Heart right ventricle (tissue), 16 donors: ENCODE measurements at regions not wholly inside any gene's neighbourhood (a gene's known extent, or its start where the extent isn't known, plus 50 kb on each side); places are given as distances from the start of the nearest gene placed in this dataset.

Experiments used
- ATAC-seq, 8 donors: fragments of 200-7000 bp; cut with Tn5 transposase; one replicate each; pipeline ENCODE4 v1.9.1; 2020; ENCODE audit warnings: mild to moderate bottlenecking in 8 of 8, moderate library complexity in 8 of 8, moderate number of reproducible peaks in 1 of 8
- DNase-seq, 2 donors: peaks; one replicate each; pipeline ENCODE4 v3.0.0-alpha.2; 2020
- H3K27ac ChIP-seq, 10 donors: fragments of 200-600 bp; sonication (generic) in 2 of 10; one replicate each; pipeline versions ENCODE4 v1.5.0 to v1.8.0; 2020 to 2022; ENCODE audit warnings: mild to moderate bottlenecking in 3 of 10
- H3K27me3 ChIP-seq, 7 donors: fragments of 200-600 bp; one replicate each; pipeline ENCODE4 v1.8.0; 2021 to 2022; ENCODE audit warnings: mild to moderate bottlenecking in 2 of 7
- H3K36me3 ChIP-seq, 9 donors: fragments of 200-600 bp; sonication (generic) in 1 of 9; one replicate each; pipeline versions ENCODE4 v1.5.0 to v1.8.0; 2020 to 2022; ENCODE audit warnings: mild to moderate bottlenecking in 2 of 9
- H3K4me1 ChIP-seq, 9 donors: fragments of 200-600 bp; sonication (generic) in 1 of 9; one replicate each; pipeline versions ENCODE4 v1.5.0 to v1.8.0; 2020 to 2022; ENCODE audit warnings: mild to moderate bottlenecking in 4 of 9
- H3K4me3 ChIP-seq, 10 donors: fragments of 200-600 bp; sonication (generic) in 2 of 10; one replicate each; pipeline versions ENCODE4 v1.5.0 to v1.8.0; 2020 to 2022; ENCODE audit warnings: mild to moderate bottlenecking in 7 of 10, moderate library complexity in 2 of 10
- H3K9me3 ChIP-seq, 11 donors: fragments of 200-600 bp in 10 of 11; sonication (generic) in 2 of 11; one replicate each; pipeline versions ENCODE4 v1.5.0 to v1.8.0; 2013 to 2022; ENCODE audit warnings: mild to moderate bottlenecking in 2 of 11, control low read depth in 1 of 11, moderate library complexity in 1 of 11
- CTCF ChIP-seq, 9 donors: fragments of 200-600 bp; sonication (generic) in 2 of 9; IDR thresholded peaks; one replicate each; pipeline versions ENCODE4 v1.5.0 to v1.8.0; 2021 to 2022; ENCODE audit warnings: antibody characterized with exemption in 9 of 9, mild to moderate bottlenecking in 5 of 9, moderate library complexity in 1 of 9
- WGBS, 2 donors: extraction: QIAGEN DNeasy Blood & Tissue Kit; methylation state at CpG; one replicate each; pipeline ENCODE4 v1.1.7; 2013; ENCODE audit warnings: inconsistent platforms in 1 of 2; 5-methylcytosine and 5-hydroxymethylcytosine counted together
- intact Hi-C, 10 donors: fragments of 100-400 bp; cut with DNase I; formaldehyde crosslinking; loops; one replicate each; pipeline versions ENCODE4 v1.11.1 to v1.14.2; 2022
- donor health status: Arrhythmogenic right ventricular cardiomyopathy.
- donor health status: ischemic (EF 13 %, LVEDD 7.1; RV severe dilation, severe dysfunction).
- donor health status: healthy with polysubstance abuse.
- donor health status: DM: no; HTN: yes; CAD: no.
- donor health status: DM: no; HTN: no; CAD: no.
- donor health status: ischemic (EF 25% LVEDD 6.9; RV normal size, moderate dysfunction).
- donor health status: ischemic (EF 25% LVEDD 5.7; RV mildly dilated, moderate dysfunction).
- donor health status: healthy.
- donor health status: DM: yes; HTN: yes; CAD: no.
- donor health status: Ischemic cardiomyopathy.
- donor health status: ischemic (EF 35%, LVEDD 5.7; RV mildly dilated, moderate dysfunction).
- donor health status: nonischemic (EF 11% LVEDD 7.7; RV severe dilation, severe dysfunction).
- donor health status: DM: yes; HTN: yes; CAD: no.
- donor health status: PGD.
- donor health status: ischemic (EF 29% LVEDD 5.4; RV normal size, mild dysfunction).
- donor health status: nonischemic (EF 23%, LVEDD 6.1; RV moderate dilation, normal function).

- DNase-seq, result no peak
- Histone ChIP-seq H3K27me3 (no peaks in the 10 kb centered on the region), H3K27ac (no peak overlapping the region), H3K4me3 (no peak overlapping the region), H3K4me1 (peaks cover 0 to 10% (median 0%) of the 10 kb centered on the region in 9 donors), H3K9me3 (peaks cover 0 to 14% (median 0%) of the 10 kb centered on the region in 11 donors), H3K36me3 (no peaks in the 10 kb centered on the region)
- no peak for ATAC-seq
- intact Hi-C loops, result no loop called here
- no peak for TF ChIP-seq CTCF (IDR thresholded peaks at IDR 0.05)
Observed at GRCh38 chr13:74710006-74710405, 575.8 kb upstream of the KLF12 start.

DNA sequence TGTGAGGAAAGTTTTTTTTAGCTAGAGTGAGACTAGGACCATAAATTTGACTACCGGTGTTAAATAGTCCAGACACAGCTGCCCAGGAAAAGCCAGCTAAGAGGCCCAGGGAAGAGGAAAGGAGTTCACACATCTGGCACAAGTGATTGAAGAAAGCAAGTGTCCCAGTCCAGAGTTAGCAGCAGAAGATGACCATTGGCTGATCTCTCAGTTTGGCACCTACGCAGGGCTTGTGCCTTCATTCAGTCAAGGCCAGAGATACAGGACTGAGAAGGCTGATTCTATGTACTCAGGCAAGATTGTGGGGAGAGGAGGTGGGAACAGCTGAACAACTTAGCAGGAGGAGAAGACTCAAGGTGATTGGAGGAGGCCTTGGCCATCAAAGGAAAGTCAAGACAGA is 575.0 kb upstream of the KLF12 start:
- intact Hi-C loops, result no loop called here
- TF ChIP-seq CTCF (IDR thresholded peaks at IDR 0.05), result no peak

GRCh38 chr13:74708629-74709028 is 574.4 kb upstream of the KLF12 start:
- no peak overlapping the region for H3K4me3 ChIP-seq
- intact Hi-C loops, result no loop called here
- no peak for TF ChIP-seq CTCF (IDR thresholded peaks at IDR 0.05)
- no peaks in the 10 kb centered on the region for H3K36me3 ChIP-seq
- no peaks in the 10 kb centered on the region for H3K27me3 ChIP-seq
- H3K4me1 ChIP-seq, result peaks cover 0 to 10% (median 0%) of the 10 kb centered on the region in 9 donors
- ATAC-seq (peak in 1 of 8 donors; percentile 60), DNase-seq (no peak)
- peaks cover 0 to 6% (median 0%) of the 10 kb centered on the region in 11 donors for H3K9me3 ChIP-seq
- H3K27ac ChIP-seq, result no peak overlapping the region
- WGBS, 2 donors, result 54 to 93% methylated on average over 3 of the region's 3 CpGs

More for the DNA sequence above, 575.0 kb upstream of the KLF12 start:
- Histone ChIP-seq H3K9me3 (peaks cover 0 to 11% (median 0%) of the 10 kb centered on the region in 11 donors), H3K4me1 (peaks cover 0 to 10% (median 0%) of the 10 kb centered on the region in 9 donors), H3K27ac (no peak overlapping the region), H3K27me3 (no peaks in the 10 kb centered on the region), H3K36me3 (no peaks in the 10 kb centered on the region), H3K4me3 (no peak overlapping the region)
- ATAC-seq (no peak), DNase-seq (no peak)
- WGBS, 2 donors, result 86 to 91% methylated on average over 2 of the region's 2 CpGs

DNA sequence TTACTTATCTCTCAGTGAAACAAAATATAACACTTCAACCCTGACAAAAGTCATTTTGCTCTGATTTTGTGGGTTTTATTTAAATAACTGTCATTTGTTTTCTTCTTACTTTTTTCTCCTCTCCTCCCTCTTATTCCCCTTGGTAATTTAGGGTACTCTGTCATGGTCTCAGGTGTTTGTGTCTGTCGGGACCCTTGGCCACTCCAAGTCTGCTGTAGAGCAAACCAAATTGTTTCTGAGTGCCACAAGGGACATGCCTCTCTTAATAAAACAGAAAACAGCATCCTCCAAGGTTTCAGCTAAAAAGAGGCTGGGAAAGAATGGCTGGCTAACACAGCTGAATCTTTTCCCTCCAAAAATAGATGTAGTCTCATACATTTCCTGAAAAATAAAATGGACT is 573.1 kb upstream of the KLF12 start:
- ATAC-seq (no peak), DNase-seq (no peak)
- no peak overlapping the region for H3K4me3 ChIP-seq
- 48 to 53% methylated on average over 1 of the region's 1 CpG for WGBS, 2 donors
- TF ChIP-seq CTCF (IDR thresholded peaks at IDR 0.05), result no peak
- peaks cover 0 to 10% (median 0%) of the 10 kb centered on the region in 9 donors for H3K4me1 ChIP-seq
- no peaks in the 10 kb centered on the region for H3K9me3 ChIP-seq
- no peaks in the 10 kb centered on the region for H3K27me3 ChIP-seq
- H3K36me3 ChIP-seq, result no peaks in the 10 kb centered on the region
- intact Hi-C loops, result no loop called here
- H3K27ac ChIP-seq, result no peak overlapping the region
